HG03558 (cell line): ENCODE measurements at regions not wholly inside any gene's neighbourhood (a gene's known extent, or its start where the extent isn't known, plus 50 kb on each side); places are given as distances from the start of the nearest gene placed in this dataset.

Source experiments
- ATAC-seq: cut with Tn5 transposase; IDR thresholded peaks from one replicate; pipeline ENCODE4 v1.9.1; 2021; ENCODE audit warnings: moderate number of reproducible peaks; ENCODE audit not compliant: unreplicated experiment; ENCODE audit errors: extremely low read depth

GRCh38 chr18:45291621-45292615 lies 323.4 kb upstream of the SLC14A2 start:
- no peak for ATAC-seq

- no peak for ATAC-seq
Observed at GRCh38 chr18:45295388-45295787, 319.9 kb upstream of the SLC14A2 start.

GRCh38 chr18:45298986-45299385 lies 316.3 kb upstream of the SLC14A2 start:
- no peak for ATAC-seq

DNA sequence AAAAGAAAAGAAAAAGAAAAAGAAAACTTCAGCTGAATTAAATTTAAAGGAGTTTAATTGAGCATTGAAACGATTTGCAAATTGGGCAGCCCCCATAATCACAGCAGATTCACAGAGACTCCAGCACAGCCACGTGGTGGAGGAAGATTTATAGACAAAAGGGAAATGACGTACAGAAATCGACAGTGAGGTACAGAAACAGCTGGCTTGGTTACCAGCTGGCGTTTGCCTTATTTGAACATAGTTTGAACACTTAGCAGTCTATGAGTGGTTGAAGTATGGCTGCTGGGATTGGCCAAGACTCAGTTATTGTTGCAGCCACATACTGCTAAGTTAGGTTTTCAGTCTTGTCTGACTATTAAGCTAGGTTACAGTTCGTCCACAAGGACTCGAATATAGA lies 312.2 kb upstream of the SLC14A2 start:
- ATAC-seq, result no peak

DNA sequence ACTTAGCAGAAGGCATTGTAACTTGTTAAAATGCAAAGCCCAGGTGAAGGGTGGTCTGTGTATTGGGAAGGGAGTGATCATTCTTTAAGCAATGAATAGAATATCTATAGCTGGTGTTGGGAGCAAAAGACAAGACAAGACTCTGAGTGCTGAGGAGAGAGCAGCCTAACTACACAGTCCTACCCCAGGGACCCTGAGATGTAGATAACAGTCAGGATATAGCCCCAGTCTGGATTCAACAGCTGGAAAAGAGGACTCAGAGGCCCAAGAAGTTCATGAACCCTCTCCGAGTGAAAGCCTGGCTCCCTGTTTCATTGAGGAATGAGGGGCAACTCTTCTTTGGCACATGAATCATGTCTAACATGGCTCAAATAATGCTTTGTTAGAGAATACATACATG lies 310.7 kb upstream of the SLC14A2 start:
- ATAC-seq, result no peak

- ATAC-seq, result no peak
Observed at GRCh38 chr18:45312555-45313126, 302.6 kb upstream of the SLC14A2 start.

- ATAC-seq, result no peak
Observed at GRCh38 chr18:45316127-45316526, 299.1 kb upstream of the SLC14A2 start.

DNA sequence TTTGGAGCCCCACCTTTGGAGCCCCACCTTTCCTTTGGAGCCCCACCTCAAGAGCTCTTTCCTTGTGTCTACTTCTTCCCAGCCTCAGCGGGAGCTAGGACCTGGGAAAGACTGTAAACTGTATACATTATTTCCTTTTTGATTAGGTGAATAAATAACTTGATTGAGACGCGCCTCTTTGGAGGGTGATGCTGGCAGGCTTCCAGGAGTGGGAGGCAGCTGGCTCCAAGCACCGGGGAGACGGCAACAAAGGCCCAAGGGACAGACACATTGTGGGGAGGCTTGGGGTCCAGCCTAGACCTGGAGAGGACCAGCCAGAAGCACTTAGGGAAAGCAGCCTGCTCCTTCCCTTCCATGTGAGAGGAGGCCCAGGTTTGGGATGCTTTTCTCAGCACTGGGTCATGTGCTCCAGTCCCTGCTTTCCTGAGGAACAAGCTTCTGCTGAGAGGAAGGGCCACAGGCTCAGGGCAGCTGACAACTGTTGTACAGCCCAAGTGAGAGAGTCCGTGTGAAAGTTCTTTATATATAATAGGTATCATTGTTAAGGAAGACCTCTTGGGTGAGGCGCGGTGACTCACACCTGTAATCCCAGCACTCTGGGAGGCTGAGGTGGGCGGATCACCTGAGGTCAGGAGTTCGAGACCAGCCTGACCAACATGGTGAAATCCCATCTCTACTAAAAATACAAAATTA lies 297.2 kb upstream of the SLC14A2 start:
- ATAC-seq, result no peak

- no peak for ATAC-seq
Observed at GRCh38 chr18:45320724-45321123, 294.6 kb upstream of the SLC14A2 start.

- ATAC-seq, result no peak
Observed at GRCh38 chr18:45321520-45321919, 293.8 kb upstream of the SLC14A2 start.

DNA sequence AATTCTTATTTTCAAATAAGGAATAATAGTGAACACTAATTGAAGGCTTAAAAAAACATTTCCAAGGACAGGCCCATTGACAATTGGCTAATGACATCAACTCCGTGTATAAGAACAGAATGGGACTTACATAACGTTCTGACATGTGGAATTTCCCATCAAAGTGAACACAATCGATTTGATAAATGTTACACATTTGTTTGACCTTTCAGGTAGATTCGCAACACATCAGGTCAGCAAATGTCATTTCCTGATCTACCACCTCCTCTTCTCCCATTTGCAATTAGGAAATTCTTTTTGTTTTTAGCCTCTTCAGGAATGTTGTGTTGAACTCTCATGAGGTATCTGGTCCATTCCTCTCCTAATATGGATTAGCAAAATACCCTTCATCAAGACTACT lies 292.9 kb upstream of the SLC14A2 start:
- no peak for ATAC-seq

DNA sequence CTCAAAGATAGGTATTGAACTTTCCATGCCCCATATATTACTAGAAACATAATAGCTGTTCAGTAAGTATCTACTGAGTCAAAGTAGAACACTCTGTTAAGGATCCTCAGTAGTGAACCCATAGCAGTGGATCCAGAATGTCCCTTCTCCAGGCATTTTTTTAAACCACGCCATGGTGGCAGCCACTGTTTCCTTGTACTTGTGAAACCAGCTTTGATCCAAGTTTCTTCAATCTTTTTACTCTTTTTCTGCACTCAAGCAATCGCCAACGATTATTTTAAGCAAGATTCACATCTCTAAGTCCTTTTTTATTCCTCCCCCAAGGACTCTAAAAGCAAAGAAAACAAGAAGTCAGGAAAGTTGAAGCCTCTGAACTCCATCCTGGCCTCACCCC lies 291.2 kb upstream of the SLC14A2 start:
- ATAC-seq, result no peak

GRCh38 chr18:45324495-45325113 lies 290.7 kb upstream of the SLC14A2 start:
- ATAC-seq, result no peak

DNA sequence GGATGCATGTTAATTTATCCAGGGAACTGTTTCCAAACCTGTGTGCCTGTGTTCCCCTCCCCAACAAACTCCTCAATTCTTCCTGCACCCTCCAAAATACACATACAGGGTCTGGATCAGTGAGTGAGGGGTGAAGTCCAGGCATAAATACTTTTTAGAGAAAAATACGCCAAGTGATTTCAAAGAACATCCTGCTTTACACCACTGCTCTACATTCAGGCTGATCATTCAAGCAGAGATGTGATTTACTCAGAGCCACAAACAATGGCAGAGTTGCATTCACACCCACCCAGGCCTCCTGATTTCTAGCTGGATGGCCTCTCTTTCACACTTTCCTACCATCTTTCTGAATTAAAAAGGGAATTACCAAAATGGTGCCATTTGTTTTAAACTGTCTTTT lies 289.5 kb upstream of the SLC14A2 start:
- ATAC-seq, result no peak

- ATAC-seq, result no peak
Observed at GRCh38 chr18:45326505-45326904, 288.8 kb upstream of the SLC14A2 start.

DNA sequence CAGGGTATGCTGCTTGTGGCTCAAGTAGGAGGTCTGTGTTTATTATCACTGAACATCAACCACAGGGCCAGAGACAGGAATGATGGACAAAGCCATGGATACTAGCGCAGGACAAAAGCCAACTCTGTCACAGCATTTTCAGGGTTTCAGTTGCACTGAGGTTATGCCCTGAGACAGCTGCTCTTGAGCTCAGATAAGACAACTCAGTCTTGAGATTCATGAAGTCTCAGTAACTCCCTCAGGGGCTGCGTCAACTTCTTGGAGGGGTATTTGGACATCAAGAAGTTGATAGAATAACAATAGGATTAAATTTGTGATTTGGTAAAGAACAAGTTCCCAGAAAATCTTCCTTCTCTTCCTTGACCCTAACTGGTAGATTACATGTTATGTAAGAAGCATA lies 287.0 kb upstream of the SLC14A2 start:
- ATAC-seq, result no peak

- no peak for ATAC-seq
Observed at GRCh38 chr18:45328811-45329210, 286.5 kb upstream of the SLC14A2 start.

GRCh38 chr18:45329316-45329715 lies 286.0 kb upstream of the SLC14A2 start:
- no peak for ATAC-seq

DNA sequence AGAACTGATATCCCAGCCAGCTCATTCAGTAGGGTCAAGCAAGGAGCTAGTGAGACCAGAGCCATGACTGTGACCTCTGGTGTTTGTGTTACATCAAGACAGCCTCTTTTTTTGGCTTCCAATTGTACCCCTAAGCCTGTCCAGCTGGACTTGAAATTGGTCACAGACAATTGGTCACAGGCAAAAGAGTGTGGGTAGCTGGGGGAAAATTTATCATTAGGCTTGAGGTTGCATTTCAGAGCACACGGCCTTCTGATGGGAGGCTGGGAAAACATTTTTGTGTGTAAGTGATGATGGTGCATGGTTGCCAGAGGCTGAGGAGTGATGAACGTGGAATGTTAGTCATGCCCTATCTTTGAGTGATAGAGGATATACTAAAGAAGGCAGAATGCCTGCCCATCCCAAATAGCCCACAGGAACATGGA lies 285.1 kb upstream of the SLC14A2 start:
- no peak for ATAC-seq

- no peak for ATAC-seq
Observed at GRCh38 chr18:45332871-45333270, 282.4 kb upstream of the SLC14A2 start.

- no peak for ATAC-seq
Observed at GRCh38 chr18:45334191-45334590, 281.1 kb upstream of the SLC14A2 start.
